ENCODE measurements at regions not wholly inside any gene's neighbourhood (a gene's known extent, or its start where the extent isn't known, plus 50 kb on each side); places are given as distances from the start of the nearest gene placed in this dataset.
"Not testable (repeated sequence)": the region's sequence is repeated elsewhere in the genome, so short reads cannot be mapped to it uniquely, and the experiment has no call there.

GRCh38 chr2:210730672-210731071, 174.3 kb downstream of the CPS1 start:
- no peak for DNase-seq

- not testable (repeated sequence) for DNase-seq
Measured at GRCh38 chr2:210746826-210747225, 190.4 kb downstream of the CPS1 start.

GRCh38 chr2:210752532-210752931, 196.1 kb downstream of the CPS1 start:
- no peak for DNase-seq

- DNase-seq = no peak
Measured at GRCh38 chr2:210753386-210753785, 197.0 kb downstream of the CPS1 start.

- DNase-seq = no peak
Measured at GRCh38 chr2:210756855-210757254, 200.5 kb downstream of the CPS1 start.

GRCh38 chr2:210762604-210763588, 206.5 kb downstream of the CPS1 start:
- DNase-seq = no peak

GRCh38 chr2:210768329-210768910, 212.0 kb downstream of the CPS1 start:
- DNase-seq = no peak

GRCh38 chr2:210776756-210777155, 220.4 kb downstream of the CPS1 start:
- no peak for DNase-seq

GRCh38 chr2:210782222-210782621, 225.8 kb downstream of the CPS1 start:
- no peak for DNase-seq

- DNase-seq = not testable (repeated sequence)
Measured at GRCh38 chr2:210787831-210788230, 231.4 kb downstream of the CPS1 start.

- no peak for DNase-seq
Measured at GRCh38 chr2:210792000-210792399, 235.6 kb downstream of the CPS1 start.

GRCh38 chr2:210795506-210795905, 239.1 kb downstream of the CPS1 start:
- no peak for DNase-seq

GRCh38 chr2:210798180-210798579, 241.8 kb downstream of the CPS1 start:
- no peak for DNase-seq

GRCh38 chr2:210814251-210815025, 258.0 kb downstream of the CPS1 start:
- DNase-seq = no peak

- no peak for DNase-seq
Measured at GRCh38 chr2:210816769-210817168, 260.4 kb downstream of the CPS1 start.

GRCh38 chr2:210818473-210818872, 262.1 kb downstream of the CPS1 start:
- no peak for DNase-seq

GRCh38 chr2:210833403-210833802, 277.0 kb downstream of the CPS1 start:
- DNase-seq = no peak

- DNase-seq = no peak
Measured at GRCh38 chr2:210839034-210839433, 282.6 kb downstream of the CPS1 start.

- DNase-seq = no peak
Measured at GRCh38 chr2:210839450-210839849, 283.1 kb downstream of the CPS1 start.

- DNase-seq = no peak
Measured at GRCh38 chr2:210842896-210843295, 286.5 kb downstream of the CPS1 start.

- DNase-seq = no peak
Measured at GRCh38 chr2:210844016-210844415, 287.6 kb downstream of the CPS1 start.

GRCh38 chr2:210859314-210859713, 302.9 kb downstream of the CPS1 start:
- no peak for DNase-seq

GRCh38 chr2:210860276-210860675, 303.9 kb downstream of the CPS1 start:
- no peak for DNase-seq
